GM12865 (cell line): ENCODE measurements at regions not wholly inside any gene's neighbourhood (a gene's known extent, or its start where the extent isn't known, plus 50 kb on each side); places are given as distances from the start of the nearest gene placed in this dataset.
A peak's percentile ranks its signal among the peaks of the same experiment; 100 is the strongest.

ENCODE experiments used
- DNase-seq: peaks from one replicate; pipeline ENCODE4 v3.0.0; 2010; ENCODE audit warnings: low read depth
- H3K4me3 ChIP-seq: 2 replicates; pipeline ENCODE4 v1.5.1; 2011; ENCODE audit warnings: mild to moderate bottlenecking, low read depth, low read length, control low read depth
- TF ChIP-seq, protein P1 (sequence below): IDR thresholded peaks from 2 replicates; pipeline ENCODE4 v1.5.1; 2011; ENCODE audit warnings: low read length, control low read depth, low read depth, inconsistent platforms; ENCODE audit not compliant: insufficient read depth; ENCODE audit errors: missing control alignments

DNA sequence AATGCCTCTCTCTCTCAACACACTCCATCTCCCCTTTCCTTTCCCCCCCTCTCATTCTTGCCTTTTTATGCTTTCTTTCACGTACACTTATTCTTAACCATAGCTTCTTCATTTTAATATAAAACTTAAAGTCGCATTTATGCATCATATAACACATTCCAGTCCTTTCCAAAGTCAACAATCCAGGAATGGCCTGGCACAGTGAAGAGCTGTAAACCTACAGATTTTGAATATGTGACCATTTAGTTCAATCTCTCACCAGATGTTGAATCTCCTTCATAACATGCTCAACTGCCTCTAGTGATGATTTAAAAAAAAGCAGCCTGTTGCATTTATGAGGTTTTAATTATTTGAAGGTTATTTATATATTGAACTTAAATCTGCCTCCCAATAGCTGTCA lies 186.2 kb upstream of the GRAMD2B start:
- no peak overlapping the region for H3K4me3 ChIP-seq
- TF ChIP-seq, protein P1, sequence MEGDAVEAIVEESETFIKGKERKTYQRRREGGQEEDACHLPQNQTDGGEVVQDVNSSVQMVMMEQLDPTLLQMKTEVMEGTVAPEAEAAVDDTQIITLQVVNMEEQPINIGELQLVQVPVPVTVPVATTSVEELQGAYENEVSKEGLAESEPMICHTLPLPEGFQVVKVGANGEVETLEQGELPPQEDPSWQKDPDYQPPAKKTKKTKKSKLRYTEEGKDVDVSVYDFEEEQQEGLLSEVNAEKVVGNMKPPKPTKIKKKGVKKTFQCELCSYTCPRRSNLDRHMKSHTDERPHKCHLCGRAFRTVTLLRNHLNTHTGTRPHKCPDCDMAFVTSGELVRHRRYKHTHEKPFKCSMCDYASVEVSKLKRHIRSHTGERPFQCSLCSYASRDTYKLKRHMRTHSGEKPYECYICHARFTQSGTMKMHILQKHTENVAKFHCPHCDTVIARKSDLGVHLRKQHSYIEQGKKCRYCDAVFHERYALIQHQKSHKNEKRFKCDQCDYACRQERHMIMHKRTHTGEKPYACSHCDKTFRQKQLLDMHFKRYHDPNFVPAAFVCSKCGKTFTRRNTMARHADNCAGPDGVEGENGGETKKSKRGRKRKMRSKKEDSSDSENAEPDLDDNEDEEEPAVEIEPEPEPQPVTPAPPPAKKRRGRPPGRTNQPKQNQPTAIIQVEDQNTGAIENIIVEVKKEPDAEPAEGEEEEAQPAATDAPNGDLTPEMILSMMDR = no peak
- DNase-seq = no peak

DNA sequence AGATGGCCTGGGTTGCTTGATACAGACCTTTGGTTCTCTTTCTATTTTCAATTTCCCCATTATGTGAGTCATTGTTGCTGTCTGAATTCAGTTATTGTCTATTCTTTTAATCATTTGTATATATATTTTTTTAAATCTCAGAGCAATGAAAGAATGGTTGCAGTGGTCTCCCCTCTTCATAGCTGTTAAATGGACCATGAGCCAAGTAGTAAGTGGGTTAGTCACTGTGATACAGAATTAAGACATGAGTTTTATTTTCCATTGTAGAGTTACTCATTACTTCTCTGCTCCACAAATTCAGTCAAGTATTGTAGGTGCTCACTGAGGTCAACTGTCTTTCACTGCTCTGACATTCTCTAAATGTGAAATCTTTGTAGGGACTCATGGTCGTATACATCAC lies 174.6 kb upstream of the GRAMD2B start:
- TF ChIP-seq, protein P1 = no peak
- H3K4me3 ChIP-seq = no peak overlapping the region
- no peak for DNase-seq

DNA sequence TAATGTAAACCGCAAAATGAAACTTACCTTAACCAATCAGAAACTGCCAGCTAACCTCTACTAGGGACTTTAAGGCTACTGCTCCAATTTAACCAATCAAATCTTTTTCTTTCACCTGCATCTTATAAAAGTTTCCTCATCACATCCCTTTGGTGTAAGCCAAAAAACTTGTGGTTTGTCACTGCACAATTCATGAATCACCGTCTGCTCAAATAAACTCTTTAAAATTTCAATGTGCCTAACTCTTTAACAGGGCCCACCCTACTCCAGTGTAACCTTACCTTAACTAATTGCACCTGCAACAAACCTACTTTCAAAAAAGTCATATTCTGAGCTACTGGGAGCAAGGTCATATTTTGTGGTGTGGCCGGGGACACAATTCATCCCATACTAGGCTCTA lies 172.2 kb upstream of the GRAMD2B start:
- TF ChIP-seq, protein P1 = no peak
- no peak for DNase-seq
- H3K4me3 ChIP-seq = no peak overlapping the region

DNA sequence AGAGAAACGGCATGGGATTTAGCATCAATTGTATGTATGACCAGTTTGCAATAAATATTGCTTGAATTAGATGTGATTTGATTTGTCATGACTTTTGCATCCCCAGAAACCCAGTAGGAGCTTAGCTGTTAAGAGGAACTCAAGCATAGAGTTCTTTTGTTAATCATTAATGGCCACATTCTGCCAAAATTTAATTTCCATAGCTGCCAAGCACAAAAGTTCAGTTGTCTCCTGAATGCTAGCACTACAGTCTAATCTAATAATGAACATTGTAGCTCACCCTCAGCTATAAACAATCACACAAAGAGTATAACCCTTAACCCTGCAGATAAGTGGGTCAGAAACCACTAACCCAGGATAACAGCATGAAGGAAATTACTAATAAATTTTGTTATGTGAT lies 169.8 kb upstream of the GRAMD2B start:
- DNase-seq = no peak
- TF ChIP-seq, protein P1 = no peak
- no peak overlapping the region for H3K4me3 ChIP-seq

DNA sequence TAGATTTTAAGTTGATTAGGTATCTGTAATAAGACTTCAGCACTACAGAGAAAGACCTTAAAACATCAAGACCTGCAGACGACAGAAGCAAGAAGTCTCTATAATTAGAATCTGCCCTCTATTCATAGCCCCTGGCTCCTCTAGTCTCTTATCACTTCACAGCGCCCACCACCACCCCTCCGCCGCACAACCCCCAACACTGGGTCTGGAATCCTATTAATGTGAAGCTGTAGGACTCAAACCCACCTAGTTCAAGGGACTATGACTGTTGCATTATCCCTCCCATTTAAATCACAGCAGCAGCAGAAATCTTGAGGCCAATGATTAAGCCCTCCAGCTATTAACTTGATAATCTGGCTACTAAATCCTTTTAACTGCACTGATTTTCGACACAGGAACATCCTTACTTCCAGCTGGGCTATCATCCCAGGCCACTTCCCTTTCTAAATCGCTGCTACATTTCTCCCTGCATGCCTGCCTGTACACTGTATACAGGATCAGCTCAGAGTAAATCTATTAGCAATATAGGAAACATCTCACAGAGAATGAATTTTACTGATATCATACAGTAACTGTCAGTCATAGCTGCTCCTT lies 159.5 kb upstream of the GRAMD2B start:
- TF ChIP-seq, protein P1 = no peak
- DNase-seq = no peak
- H3K4me3 ChIP-seq = no peak overlapping the region

DNA sequence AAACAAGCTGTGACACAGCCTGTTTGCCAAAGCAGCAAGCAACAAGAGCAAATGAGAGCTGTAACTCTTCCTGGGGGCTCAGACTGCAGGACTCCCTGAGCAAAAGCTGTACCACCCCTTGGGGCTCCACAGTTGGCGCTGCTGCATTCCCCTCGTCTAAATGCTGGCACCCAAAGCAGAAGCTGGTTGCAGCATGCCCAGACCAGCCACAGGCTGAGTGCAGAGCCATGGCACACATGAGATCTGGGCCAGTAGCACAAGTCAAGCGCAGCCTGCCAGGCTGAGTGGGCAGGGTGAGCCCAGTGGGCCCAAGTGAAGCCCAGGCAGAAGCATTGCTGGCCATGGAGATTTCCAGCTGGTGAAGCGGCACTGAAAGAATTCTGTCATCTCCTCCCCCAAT lies 157.3 kb upstream of the GRAMD2B start:
- TF ChIP-seq, protein P1 = no peak
- H3K4me3 ChIP-seq = no peak overlapping the region
- no peak for DNase-seq

DNA sequence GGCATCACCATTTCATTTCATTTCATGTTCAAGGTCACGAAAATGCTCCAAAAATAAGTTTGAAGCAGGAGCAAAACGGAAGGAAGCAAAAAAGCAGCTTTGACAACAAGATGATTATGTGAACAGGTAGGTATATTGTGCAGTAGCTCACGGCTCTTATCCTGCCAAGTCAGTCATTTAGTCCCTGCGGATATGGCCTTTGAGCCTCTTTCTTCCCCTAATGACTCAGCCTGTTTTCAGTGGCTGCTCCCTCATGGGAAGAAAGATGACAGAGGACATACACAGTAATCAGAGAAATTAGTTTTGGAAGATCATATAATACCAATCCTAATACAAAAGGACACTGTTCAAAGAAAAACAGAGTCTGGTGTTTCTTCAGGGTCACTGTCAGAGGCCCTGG lies 155.8 kb upstream of the GRAMD2B start:
- no peak overlapping the region for H3K4me3 ChIP-seq
- peak; percentile 8 for DNase-seq
- TF ChIP-seq, protein P1 = no peak
